SU-DHL-6 (cell line): ENCODE measurements at regions not wholly inside any gene's neighbourhood (a gene's known extent, or its start where the extent isn't known, plus 50 kb on each side); places are given as distances from the start of the nearest gene placed in this dataset.

Source experiments
- H2AFZ ChIP-seq: fragments of 200-600 bp; sonication (generic); 2 replicates; pipeline ENCODE4 v1.6.1; 2014; ENCODE audit warnings: low read depth, mild to moderate bottlenecking, moderate library complexity, mixed read lengths, antibody characterized with exemption, low read length; ENCODE audit not compliant: severe bottlenecking
- H3F3A ChIP-seq: fragments of 200-600 bp; shearing (Covaris generic); 2 replicates; pipeline ENCODE4 v1.6.0; 2016; ENCODE audit warnings: antibody characterized with exemption, mild to moderate bottlenecking; ENCODE audit not compliant: insufficient read depth
- H3K27ac ChIP-seq: fragments of 200-600 bp; sonication (generic); 2 replicates; pipeline ENCODE4 v1.5.1; 2016; ENCODE audit warnings: low read depth, mild to moderate bottlenecking, low read length, moderate library complexity, mixed read lengths
- H3K27me3 ChIP-seq: fragments of 200-600 bp; sonication (generic), shearing (Covaris generic); 2 replicates; pipeline ENCODE4 v1.6.0; 2014; ENCODE audit warnings: mild to moderate bottlenecking, low read length
- H3K36me3 ChIP-seq: fragments of 200-600 bp; sonication (generic); 2 replicates; pipeline ENCODE4 v1.6.1; 2014; ENCODE audit warnings: mild to moderate bottlenecking, low read length, mixed read lengths
- H3K4me2 ChIP-seq: fragments of 300-600, 200-600 bp; shearing (Covaris generic), sonication (generic); 2 replicates; pipeline ENCODE4 v1.6.0; 2014; ENCODE audit warnings: low read length, low read depth, mild to moderate bottlenecking; ENCODE audit not compliant: poor library complexity, severe bottlenecking
- H3K4me3 ChIP-seq: fragments of 200-600 bp; sonication (generic); 2 replicates; pipeline ENCODE4 v1.5.1; 2014; ENCODE audit warnings: antibody characterized with exemption, low read length, mild to moderate bottlenecking, mixed read lengths; ENCODE audit not compliant: insufficient read depth, poor library complexity, severe bottlenecking
- H3K79me2 ChIP-seq: fragments of 200-600 bp; sonication (generic); 2 replicates; pipeline ENCODE4 v1.6.1; 2014; ENCODE audit warnings: mild to moderate bottlenecking, low read length, moderate library complexity; ENCODE audit not compliant: insufficient read depth
- H3K9ac ChIP-seq: fragments of 200-600 bp; sonication (generic); 2 replicates; pipeline ENCODE4 v1.7.0; 2014; ENCODE audit warnings: mild to moderate bottlenecking, low read length
- H3K9me2 ChIP-seq: fragments of 200-600 bp; sonication (generic); replicated peaks from 2 replicates; pipeline ENCODE4 v1.6.1; 2014; ENCODE audit warnings: low read length; ENCODE audit not compliant: insufficient read depth
- H3K9me3 ChIP-seq: fragments of 200-600 bp; sonication (generic); 2 replicates; pipeline ENCODE4 v1.6.1; 2014; ENCODE audit warnings: low read length, mixed read lengths; ENCODE audit not compliant: insufficient read depth
- H4K20me1 ChIP-seq: fragments of 200-600 bp; sonication (generic); 2 replicates; pipeline ENCODE4 v1.6.1; 2014; ENCODE audit warnings: low read depth, mild to moderate bottlenecking, antibody characterized with exemption, low read length, moderate library complexity, mixed read lengths
- CTCF ChIP-seq: fragments of 200-600 bp; sonication (generic); IDR thresholded peaks from one replicate; pipeline ENCODE4 v1.5.1; 2017; ENCODE audit warnings: antibody characterized with exemption, mild to moderate bottlenecking, low read length, moderate library complexity; ENCODE audit not compliant: insufficient read depth, poor library complexity, severe bottlenecking
- EZH2phosphoT487 ChIP-seq: fragments of 200-600 bp; sonication (generic), shearing (Covaris generic); conservative IDR thresholded peaks from 2 replicates; pipeline ENCODE4 v1.6.1; 2018; ENCODE audit warnings: mild to moderate bottlenecking, antibody characterized with exemption, low read length, moderate library complexity, mixed read lengths

DNA sequence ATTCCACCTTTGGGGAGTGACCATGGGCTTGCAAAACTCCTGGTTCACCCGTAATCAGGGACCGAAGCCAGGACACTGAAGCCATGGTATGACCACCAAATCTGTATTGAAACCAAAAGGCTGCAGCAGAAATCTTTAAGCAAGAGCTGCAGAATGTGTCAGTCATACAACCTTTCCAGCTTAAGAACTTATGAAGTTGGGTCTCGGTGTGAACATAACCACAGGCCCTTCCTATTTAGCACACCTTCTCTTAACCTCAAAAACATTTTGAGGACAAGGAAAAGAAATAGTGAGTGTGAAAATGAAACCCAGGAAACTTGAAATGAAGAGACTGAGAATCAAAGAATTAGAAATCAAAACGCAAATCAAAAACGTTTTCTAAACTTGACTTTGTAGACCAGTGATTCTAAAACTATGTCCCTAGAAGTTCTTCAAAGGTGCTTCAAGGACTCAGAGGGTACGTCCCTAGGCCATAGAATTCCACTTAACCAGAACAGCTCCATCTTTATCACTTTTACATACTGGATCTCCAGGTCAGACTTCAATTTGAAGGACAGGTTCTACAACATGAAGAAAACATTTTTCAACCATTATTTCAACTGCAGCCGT is 231.6 kb upstream of the GRIP1 start:
- H2AFZ ChIP-seq: no peak overlapping the region
- TF ChIP-seq EZH2phosphoT487 (no peak), CTCF (no peak)
- H3K27me3 ChIP-seq: no peaks in the 10 kb centered on the region
- no peak overlapping the region for H3K9ac ChIP-seq
- H3F3A ChIP-seq: no peaks in the 10 kb centered on the region
- H3K27ac ChIP-seq: no peak overlapping the region
- no peaks in the 10 kb centered on the region for H3K9me2 ChIP-seq
- H3K4me2 ChIP-seq: no peak overlapping the region
- H3K4me3 ChIP-seq: no peak overlapping the region
- no peaks in the 10 kb centered on the region for H3K36me3 ChIP-seq
- H3K79me2 ChIP-seq: no peaks in the 10 kb centered on the region
- no peaks in the 10 kb centered on the region for H3K9me3 ChIP-seq
- H4K20me1 ChIP-seq: no peaks in the 10 kb centered on the region

GRCh38 chr12:66915306-66915904 is 236.5 kb upstream of the GRIP1 start:
- no peak overlapping the region for H3K27ac ChIP-seq
- no peaks in the 10 kb centered on the region for H3K36me3 ChIP-seq
- H3K9me2 ChIP-seq: no peaks in the 10 kb centered on the region
- no peaks in the 10 kb centered on the region for H3K79me2 ChIP-seq
- no peak overlapping the region for H3K9ac ChIP-seq
- H3K27me3 ChIP-seq: no peaks in the 10 kb centered on the region
- no peak overlapping the region for H3K4me2 ChIP-seq
- H2AFZ ChIP-seq: no peak overlapping the region
- no peak overlapping the region for H3K4me3 ChIP-seq
- no peaks in the 10 kb centered on the region for H4K20me1 ChIP-seq
- no peaks in the 10 kb centered on the region for H3F3A ChIP-seq
- TF ChIP-seq EZH2phosphoT487: no peak
- TF ChIP-seq CTCF: no peak
- no peaks in the 10 kb centered on the region for H3K9me3 ChIP-seq

DNA sequence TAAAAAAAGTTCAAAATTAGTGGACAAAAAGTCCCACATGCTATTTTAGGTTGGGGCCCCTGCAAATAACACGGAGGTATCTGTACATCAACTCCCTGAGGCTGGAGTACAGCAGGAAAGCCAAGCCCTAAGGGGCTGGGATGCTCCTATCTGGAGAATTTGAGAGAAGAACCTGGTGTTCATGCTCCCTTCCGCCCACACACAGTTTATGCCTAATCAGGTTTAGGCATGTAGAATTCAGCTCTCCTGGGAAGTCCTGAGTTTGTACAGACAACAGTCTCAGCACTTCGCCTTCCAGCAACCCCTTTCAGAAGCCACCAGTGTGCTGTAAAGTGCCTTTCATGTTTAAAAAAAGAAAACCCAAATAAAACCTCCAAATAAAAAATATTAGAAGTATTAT is 237.3 kb upstream of the GRIP1 start:
- H3K36me3 ChIP-seq: no peaks in the 10 kb centered on the region
- no peaks in the 10 kb centered on the region for H3K27me3 ChIP-seq
- no peaks in the 10 kb centered on the region for H3K79me2 ChIP-seq
- H3K4me2 ChIP-seq: no peak overlapping the region
- H3K9ac ChIP-seq: no peak overlapping the region
- no peak overlapping the region for H2AFZ ChIP-seq
- no peaks in the 10 kb centered on the region for H3K9me3 ChIP-seq
- no peak overlapping the region for H3K27ac ChIP-seq
- no peaks in the 10 kb centered on the region for H3K9me2 ChIP-seq
- TF ChIP-seq CTCF (no peak), EZH2phosphoT487 (no peak)
- H4K20me1 ChIP-seq: no peaks in the 10 kb centered on the region
- no peaks in the 10 kb centered on the region for H3F3A ChIP-seq
- no peak overlapping the region for H3K4me3 ChIP-seq
